ENCODE measurements at regions not wholly inside any gene's neighbourhood (a gene's known extent, or its start where the extent isn't known, plus 50 kb on each side); places are given as distances from the start of the nearest gene placed in this dataset.

DNA sequence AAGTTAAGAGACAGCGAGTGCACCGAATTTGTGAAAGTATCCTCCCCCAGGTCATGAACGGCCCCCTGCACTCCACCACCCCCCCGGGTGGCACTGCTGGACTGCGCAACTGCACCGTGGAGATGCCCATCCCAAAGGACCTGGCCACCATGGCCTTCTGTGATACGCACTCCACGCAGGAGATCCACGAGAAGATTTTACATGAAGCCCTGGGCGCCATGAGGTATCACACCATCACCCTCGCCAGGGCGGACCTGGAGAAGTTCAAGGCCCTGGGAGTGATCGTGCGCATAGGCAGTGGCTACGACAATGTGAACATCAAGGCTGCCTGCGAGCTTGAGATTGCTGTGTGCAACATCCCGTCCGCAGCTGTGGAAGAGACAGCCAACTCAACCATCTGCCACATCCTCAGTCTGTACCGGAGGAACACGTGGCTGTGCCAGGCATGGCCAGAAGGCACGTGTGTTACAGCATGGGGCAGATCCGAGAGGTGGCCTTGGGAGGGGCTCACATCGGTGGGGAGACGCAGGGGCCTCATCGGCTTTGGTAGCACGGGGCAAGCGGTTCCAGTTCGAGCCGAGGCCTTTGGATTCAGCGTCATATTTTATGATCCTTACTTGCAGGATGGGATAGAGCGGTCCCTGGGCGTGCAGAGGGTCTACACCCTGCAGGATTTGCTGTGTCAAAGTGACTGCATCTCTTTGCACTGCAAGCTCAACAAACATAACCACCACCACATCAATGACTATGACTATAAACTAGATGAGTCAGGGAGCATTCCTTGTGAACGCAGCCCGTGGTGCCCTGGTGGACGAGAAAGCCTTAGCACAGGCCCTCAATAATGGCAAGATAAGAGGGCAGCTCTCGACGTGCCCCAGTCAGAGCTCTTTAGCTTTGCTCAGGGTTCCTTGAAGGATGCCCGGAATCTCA is 290.8 kb upstream of the MC4R start:
- Histone ChIP-seq H3K27me3 (ENCODE audit: control insufficient read depth in 2 of 2, insufficient read depth in 2 of 2, low read length in 2 of 2) (no peaks in the 10 kb centered on the region), H3K4me3 (no peak overlapping the region), H3K4me1 (replicated peaks in 1 of 2; ENCODE audit: control insufficient read depth in 2 of 2, insufficient read depth in 2 of 2, low read length in 2 of 2) (no peaks in the 10 kb centered on the region), H3K27ac (ENCODE audit: extremely low read depth, low read depth, low read length) (no peak overlapping the region), H3K9me3 (replicated peaks; ENCODE audit: control insufficient read depth, insufficient read depth, low read depth, low read length) (no peaks in the 10 kb centered on the region), H3K9me1 (ENCODE audit: control insufficient read depth, insufficient read depth, low read length) (no peaks in the 10 kb centered on the region), H3K9ac (ENCODE audit: insufficient read depth in 1 of 2, low read depth in 2 of 2, low read length in 2 of 2) (no peak overlapping the region), H3K4me2 (ENCODE audit: insufficient read depth, low read length) (no peak overlapping the region), H2AFZ (ENCODE audit: low read depth, low read length) (no peak overlapping the region), H3K36me3 (ENCODE audit: control insufficient read depth, insufficient read depth, low read length) (no peaks in the 10 kb centered on the region), H3K79me2 (ENCODE audit: control insufficient read depth, insufficient read depth, low read length) (no peaks in the 10 kb centered on the region), H4K20me1 (replicated peaks; ENCODE audit: control insufficient read depth, insufficient read depth, low read length) (no peaks in the 10 kb centered on the region)
- FAIRE-seq (no peak), ATAC-seq (no peak), DNase-seq (ENCODE audit: extremely low read depth in 1 of 4, low spot score in 3 of 4) (no peak)
- in situ Hi-C loops (cut with MboI) (no loop called here), intact Hi-C loops (cut with micrococcal nuclease) (no loop called here)
- POLR2A ChIA-PET = no interaction called here
- no TSS peak for BruUV-seq (replicated peaks)
- CTCF ChIA-PET (ENCODE audit: low intra/inter-chr PET ratio) = no interaction called here
- no peak for TF ChIP-seq FOXK2 (conservative IDR thresholded peaks at IDR 0.05 in 1 of 2, IDR thresholded peaks at IDR 0.05 in 1 of 2; ENCODE audit: low read depth in 2 of 2)
- no peak for TF ChIP-seq PML (IDR thresholded peaks at IDR 0.05; ENCODE audit: low read length)
- TF ChIP-seq, protein P1, sequence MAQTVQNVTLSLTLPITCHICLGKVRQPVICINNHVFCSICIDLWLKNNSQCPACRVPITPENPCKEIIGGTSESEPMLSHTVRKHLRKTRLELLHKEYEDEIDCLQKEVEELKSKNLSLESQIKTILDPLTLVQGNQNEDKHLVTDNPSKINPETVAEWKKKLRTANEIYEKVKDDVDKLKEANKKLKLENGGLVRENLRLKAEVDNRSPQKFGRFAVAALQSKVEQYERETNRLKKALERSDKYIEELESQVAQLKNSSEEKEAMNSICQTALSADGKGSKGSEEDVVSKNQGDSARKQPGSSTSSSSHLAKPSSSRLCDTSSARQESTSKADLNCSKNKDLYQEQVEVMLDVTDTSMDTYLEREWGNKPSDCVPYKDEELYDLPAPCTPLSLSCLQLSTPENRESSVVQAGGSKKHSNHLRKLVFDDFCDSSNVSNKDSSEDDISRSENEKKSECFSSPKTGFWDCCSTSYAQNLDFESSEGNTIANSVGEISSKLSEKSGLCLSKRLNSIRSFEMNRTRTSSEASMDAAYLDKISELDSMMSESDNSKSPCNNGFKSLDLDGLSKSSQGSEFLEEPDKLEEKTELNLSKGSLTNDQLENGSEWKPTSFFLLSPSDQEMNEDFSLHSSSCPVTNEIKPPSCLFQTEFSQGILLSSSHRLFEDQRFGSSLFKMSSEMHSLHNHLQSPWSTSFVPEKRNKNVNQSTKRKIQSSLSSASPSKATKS (CRISPR knock-in tag; IDR thresholded peaks at IDR 0.05) = no peak
- no peak for TF ChIP-seq NR2F6 (CRISPR knock-in tag; IDR thresholded peaks at IDR 0.05)
- no peak for TF ChIP-seq CBX2 (IDR thresholded peaks at IDR 0.05; ENCODE audit: insufficient read depth, low read length, poor library complexity, severe bottlenecking)
- TF ChIP-seq, protein P2, sequence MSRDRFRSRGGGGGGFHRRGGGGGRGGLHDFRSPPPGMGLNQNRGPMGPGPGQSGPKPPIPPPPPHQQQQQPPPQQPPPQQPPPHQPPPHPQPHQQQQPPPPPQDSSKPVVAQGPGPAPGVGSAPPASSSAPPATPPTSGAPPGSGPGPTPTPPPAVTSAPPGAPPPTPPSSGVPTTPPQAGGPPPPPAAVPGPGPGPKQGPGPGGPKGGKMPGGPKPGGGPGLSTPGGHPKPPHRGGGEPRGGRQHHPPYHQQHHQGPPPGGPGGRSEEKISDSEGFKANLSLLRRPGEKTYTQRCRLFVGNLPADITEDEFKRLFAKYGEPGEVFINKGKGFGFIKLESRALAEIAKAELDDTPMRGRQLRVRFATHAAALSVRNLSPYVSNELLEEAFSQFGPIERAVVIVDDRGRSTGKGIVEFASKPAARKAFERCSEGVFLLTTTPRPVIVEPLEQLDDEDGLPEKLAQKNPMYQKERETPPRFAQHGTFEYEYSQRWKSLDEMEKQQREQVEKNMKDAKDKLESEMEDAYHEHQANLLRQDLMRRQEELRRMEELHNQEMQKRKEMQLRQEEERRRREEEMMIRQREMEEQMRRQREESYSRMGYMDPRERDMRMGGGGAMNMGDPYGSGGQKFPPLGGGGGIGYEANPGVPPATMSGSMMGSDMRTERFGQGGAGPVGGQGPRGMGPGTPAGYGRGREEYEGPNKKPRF (IDR thresholded peaks at IDR 0.05; ENCODE audit: low read depth, low read length) = no peak
- TF ChIP-seq CEBPZ (IDR thresholded peaks at IDR 0.05; ENCODE audit: borderline replicate concordance, low read depth, low read length) = no peak
- TF ChIP-seq DIDO1 (tag; IDR thresholded peaks at IDR 0.05; ENCODE audit: low read depth) = no peak
- TF ChIP-seq BDP1 (IDR thresholded peaks at IDR 0.05; ENCODE audit: insufficient read depth, insufficient read length) = no peak
- no peak for TF ChIP-seq KDM4B (IDR thresholded peaks at IDR 0.05; ENCODE audit: borderline replicate concordance in 2 of 2, low read depth in 1 of 2)
- TF ChIP-seq EHMT2 (IDR thresholded peaks at IDR 0.05) = no peak
- TF ChIP-seq, protein P3, sequence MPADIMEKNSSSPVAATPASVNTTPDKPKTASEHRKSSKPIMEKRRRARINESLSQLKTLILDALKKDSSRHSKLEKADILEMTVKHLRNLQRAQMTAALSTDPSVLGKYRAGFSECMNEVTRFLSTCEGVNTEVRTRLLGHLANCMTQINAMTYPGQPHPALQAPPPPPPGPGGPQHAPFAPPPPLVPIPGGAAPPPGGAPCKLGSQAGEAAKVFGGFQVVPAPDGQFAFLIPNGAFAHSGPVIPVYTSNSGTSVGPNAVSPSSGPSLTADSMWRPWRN (IDR thresholded peaks at IDR 0.05; ENCODE audit: low read depth) = no peak
- 1% methylated on average over 20 of the region's 38 CpGs for WGBS (ENCODE audit: insufficient coverage, low coverage, missing lambda C conversion rate)
